ENCODE measurements at regions not wholly inside any gene's neighbourhood (a gene's known extent, or its start where the extent isn't known, plus 50 kb on each side); places are given as distances from the start of the nearest gene placed in this dataset.

GRCh38 chr2:18169121-18169892 is 290.8 kb downstream of the KCNS3 start:
- TF ChIP-seq CTCF (IDR thresholded peaks at IDR 0.05; ENCODE audit: low read depth, low read length, poor library complexity, severe bottlenecking) (no peak), EZH2phosphoT487 (IDR thresholded peaks at IDR 0.05; ENCODE audit: borderline replicate concordance, low read length) (no peak)
